ENCODE measurements at regions not wholly inside any gene's neighbourhood (a gene's known extent, or its start where the extent isn't known, plus 50 kb on each side); places are given as distances from the start of the nearest gene placed in this dataset.

- TF ChIP-seq POLR2A (IDR thresholded peaks at IDR 0.05) (no peak), CTCF (IDR thresholded peaks at IDR 0.05) (no peak)
Observed at GRCh38 chr20:48156521-48156920, 371.2 kb upstream of the SULF2 start.

Data from right lobe of liver (tissue), 4 donors.